ENCODE measurements at regions not wholly inside any gene's neighbourhood (a gene's known extent, or its start where the extent isn't known, plus 50 kb on each side); places are given as distances from the start of the nearest gene placed in this dataset.
"Not testable (repeated sequence)": the region's sequence is repeated elsewhere in the genome, so short reads cannot be mapped to it uniquely, and the experiment has no call there.

GRCh38 chr15:60275624-60276023, 122.2 kb downstream of the ANXA2 start:
- DNase-seq: no peak

DNA sequence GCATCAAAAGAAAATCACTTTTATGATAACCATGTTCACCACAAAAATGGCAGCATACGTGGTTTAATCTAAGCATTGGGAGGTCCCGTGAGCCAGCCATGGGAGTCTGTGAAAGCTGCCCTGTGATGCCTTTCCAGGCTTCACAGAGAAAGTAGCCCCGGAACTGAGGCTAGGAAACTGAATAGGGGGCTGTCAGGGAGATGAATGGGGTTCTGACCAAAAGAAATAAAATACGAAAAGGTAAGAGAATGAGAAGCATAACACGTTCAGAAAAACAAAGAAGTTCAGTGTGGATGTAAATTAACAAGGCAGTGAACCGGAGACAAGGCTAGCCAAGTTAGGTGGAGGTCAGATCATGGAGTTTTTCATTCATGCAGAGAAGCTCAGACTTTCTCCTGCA, 118.9 kb downstream of the ANXA2 start:
- DNase-seq: no peak

GRCh38 chr15:60280259-60280658, 117.5 kb downstream of the ANXA2 start:
- DNase-seq: no peak

GRCh38 chr15:60283936-60284335, 113.8 kb downstream of the ANXA2 start:
- DNase-seq: no peak

DNA sequence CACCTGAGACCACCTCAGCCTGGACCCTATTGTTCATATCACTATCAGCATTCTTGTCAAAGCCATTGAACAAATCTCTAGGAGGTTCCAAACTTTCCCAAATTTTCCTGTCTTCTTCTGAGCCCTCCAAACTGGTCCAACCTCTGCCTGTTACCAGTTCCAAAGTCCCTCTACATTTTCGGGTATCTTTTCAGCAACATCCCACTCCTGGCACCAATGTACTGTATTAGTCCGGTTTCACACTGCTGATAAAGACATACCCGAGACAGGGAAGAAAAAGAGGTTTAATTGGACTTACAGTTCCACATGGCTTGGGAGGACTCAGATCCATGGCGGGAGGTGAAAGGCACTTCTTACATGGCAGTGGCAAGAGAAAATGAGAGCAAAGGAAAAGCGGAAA, 101.9 kb downstream of the ANXA2 start:
- DNase-seq: not testable (repeated sequence)

GRCh38 chr15:60297047-60297446, 100.7 kb downstream of the ANXA2 start:
- DNase-seq: no peak

Data from inflammatory macrophage treated with lipopolysaccharide for 4 hours (primary cell).